DMS153 treated with DMSO at 0.1 percent for 48 hours (cell line): ENCODE measurements at regions not wholly inside any gene's neighbourhood (a gene's known extent, or its start where the extent isn't known, plus 50 kb on each side); places are given as distances from the start of the nearest gene placed in this dataset.
"Not testable (repeated sequence)": the region's sequence is repeated elsewhere in the genome, so short reads cannot be mapped to it uniquely, and the experiment has no call there.

Source experiments
- DNase-seq: peaks from one replicate; lab custom pipeline; 2025; ENCODE audit not compliant: unreplicated experiment; lab: John Stamatoyannopoulos, UW

GRCh38 chr12:127822809-127823411 lies 444.1 kb upstream of the TMEM132C start:
- no peak for DNase-seq

DNA sequence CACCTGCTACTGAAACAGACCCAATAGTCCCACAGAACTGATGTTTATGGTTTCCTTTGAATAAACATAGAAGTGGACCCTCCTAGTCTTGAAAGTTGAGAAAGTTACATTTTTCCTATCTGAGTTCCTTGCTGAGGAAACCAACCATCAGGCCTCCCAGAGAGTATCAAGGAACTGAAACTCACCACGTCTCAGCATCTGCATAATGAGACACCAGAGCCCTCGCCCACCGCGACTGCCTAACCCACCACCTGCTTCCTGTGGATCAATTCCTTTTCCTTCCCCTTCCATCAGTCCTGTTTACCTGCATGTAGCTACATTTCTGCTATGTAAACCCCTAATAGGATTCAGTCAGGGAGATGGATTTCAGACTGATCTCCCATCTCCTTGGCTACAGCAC lies 443.2 kb upstream of the TMEM132C start:
- DNase-seq, result no peak

DNA sequence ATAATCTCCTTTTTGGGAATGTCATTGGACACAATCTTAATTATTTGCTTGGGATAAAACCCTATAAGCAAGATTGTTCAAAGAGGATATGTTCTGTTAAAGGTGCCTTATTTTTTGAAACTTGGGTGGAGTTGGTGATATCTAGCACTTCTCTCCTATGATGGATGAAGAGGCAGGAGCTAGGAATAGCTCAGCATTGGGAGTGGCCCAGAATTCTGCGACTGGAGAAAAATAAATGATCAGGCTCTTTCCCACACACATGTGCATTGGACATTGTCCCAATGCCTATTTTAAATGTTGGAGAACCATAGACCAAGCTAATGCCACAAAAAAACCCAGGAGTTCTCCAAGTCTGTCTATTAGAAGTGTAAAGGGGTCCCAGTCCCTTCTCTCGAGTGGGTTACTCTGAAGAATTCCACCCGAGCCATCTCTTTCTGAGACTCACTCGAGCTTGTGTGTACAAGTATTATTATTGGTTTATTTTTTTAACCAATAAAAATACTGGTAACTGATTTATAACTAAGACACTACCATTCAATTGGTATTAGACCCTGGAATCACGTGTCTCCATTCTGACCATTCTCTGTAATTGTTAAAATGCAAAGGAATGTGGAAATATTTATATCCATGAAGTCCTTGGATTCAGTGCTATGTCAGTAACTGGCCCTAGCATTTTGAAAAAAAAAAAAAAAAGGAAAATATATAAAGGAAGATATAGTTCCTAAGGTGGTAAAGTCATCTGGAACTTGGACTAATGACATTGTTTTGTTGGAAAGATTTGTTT lies 437.5 kb upstream of the TMEM132C start:
- no peak for DNase-seq

DNA sequence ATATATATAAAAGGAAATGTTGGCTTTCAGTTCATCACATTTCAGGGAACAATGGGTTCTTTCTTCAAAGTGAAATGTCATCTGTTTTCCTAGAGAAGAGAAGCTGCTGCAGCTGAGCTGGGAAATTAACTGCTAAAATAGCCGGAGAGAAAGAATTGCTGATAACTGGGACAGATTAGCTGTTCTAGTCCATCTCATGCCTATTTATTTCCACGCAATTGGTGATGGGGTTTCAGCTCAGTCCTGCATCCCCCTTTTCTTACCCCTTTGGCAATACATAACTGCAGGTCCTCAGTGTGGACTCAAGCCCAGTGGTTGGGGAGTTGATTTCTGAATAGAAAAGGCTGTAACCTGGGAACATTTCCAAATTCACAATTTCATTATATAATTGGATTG lies 436.9 kb upstream of the TMEM132C start:
- no peak for DNase-seq

DNA sequence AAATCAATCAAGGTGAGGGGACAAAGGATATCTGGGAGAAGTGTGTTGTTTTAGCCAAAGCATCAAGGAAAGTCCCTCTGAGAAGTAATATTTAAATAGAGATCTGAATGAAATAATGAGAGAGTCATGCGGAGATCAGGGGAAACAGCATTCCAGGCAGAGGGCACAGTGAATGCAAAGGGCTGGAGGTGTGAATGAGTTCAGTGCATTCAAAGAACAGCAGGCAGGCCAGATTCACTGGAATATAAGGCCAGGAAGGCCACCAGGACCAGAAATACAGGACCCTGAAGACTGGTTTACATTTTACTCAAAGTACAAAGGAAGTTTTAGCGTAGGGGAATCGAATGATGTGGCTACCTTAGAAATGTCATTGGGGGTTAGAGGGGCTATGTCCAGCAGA lies 436.2 kb upstream of the TMEM132C start:
- no peak for DNase-seq

DNA sequence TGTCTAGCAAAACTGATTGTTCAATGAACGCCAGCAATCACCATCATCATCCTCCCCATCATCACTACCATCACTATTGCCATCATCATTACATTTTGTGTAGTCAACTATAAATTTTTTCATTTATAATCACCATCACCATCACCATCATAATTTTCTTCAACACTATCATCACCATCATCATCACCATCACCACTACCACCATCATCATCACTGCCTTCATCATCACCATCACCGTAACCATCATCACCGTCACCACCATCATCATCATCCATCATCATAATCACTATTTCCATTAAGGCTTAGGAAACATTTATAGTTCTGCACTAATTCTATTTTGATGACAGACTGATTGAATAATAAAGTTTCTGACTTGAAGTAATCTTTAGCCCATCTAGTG lies 434.8 kb upstream of the TMEM132C start:
- DNase-seq, result no peak

DNA sequence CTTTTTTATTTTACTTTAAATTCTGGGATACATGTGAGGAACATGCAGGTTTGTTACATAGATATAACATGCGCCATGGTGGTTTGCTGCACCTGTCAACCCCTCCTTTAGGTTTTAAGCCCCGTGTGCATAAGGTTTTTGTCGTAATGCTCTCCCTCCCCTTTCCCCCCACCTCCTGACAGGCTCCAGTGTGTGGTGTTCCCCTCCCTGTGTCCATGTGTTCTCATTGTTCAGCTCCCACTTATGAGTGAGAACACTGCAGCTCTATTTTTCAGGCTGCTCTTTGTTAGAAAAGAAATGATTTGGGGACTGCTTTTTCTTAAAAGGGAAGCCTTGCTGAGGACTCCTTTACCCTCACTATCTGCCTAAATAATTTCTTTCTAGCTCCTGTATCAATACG lies 430.2 kb upstream of the TMEM132C start:
- not testable (repeated sequence) for DNase-seq

DNA sequence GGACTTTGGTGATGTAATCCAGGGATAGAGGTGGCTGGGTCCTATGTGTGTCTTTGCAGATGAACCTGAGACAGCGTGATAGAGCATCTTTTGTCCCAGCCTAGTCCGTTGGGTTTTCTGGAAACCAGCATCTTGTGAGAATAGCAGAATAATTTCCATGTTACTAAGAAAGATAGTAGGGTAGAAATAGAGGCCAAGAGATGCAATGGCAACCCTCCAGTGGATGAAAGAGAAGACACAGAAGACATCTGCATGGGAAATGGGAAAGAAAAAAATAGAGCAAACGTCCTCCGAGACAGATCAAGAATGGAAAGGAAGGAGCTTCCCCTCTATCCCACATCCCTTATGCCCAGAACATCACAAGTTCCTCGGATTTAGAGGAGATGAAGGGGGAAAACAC lies 409.3 kb upstream of the TMEM132C start:
- no peak for DNase-seq

DNA sequence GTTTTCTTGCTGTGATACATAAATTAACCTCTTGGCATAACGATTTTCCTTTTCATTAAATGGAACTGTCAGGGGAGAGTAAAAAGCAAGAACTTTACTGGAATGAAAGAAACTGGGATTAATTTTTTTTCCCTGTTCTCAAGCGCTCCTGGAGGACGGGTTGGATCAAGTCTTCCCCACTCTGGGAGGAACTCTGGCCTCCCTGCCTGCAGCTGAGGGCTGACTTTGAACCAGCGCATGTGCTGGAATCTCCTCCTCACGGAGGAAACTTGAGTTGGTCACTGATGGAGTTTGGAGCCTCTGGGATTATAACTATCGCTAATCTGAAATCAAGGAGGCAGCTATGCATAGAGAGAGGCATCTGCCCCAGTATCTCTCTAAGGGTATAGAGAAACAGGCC lies 406.4 kb upstream of the TMEM132C start:
- DNase-seq, result no peak

- DNase-seq, result no peak
Measured at GRCh38 chr12:127861406-127861805, 405.6 kb upstream of the TMEM132C start.

DNA sequence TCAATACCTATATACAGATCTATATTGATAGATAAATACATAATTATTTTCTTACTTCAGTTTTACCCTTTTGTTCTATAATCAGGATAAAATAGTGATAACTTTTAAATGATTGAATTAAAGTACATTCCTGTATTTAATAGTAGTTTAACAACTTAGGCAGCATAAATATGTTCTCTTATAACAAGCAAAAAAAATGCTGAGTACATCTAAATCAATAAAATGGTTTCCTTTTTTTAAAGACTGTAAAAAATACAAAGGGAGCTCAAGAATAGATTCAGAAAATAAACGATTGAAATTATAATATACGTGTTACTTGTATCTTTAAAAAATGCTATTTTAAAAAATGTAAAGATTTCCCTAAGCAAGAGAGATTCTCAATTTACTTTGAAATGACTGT lies 393.7 kb upstream of the TMEM132C start:
- DNase-seq, result no peak

- no peak for DNase-seq
Measured at GRCh38 chr12:127881371-127882140, 385.4 kb upstream of the TMEM132C start.

- DNase-seq, result no peak
Measured at GRCh38 chr12:127883013-127883412, 384.0 kb upstream of the TMEM132C start.

DNA sequence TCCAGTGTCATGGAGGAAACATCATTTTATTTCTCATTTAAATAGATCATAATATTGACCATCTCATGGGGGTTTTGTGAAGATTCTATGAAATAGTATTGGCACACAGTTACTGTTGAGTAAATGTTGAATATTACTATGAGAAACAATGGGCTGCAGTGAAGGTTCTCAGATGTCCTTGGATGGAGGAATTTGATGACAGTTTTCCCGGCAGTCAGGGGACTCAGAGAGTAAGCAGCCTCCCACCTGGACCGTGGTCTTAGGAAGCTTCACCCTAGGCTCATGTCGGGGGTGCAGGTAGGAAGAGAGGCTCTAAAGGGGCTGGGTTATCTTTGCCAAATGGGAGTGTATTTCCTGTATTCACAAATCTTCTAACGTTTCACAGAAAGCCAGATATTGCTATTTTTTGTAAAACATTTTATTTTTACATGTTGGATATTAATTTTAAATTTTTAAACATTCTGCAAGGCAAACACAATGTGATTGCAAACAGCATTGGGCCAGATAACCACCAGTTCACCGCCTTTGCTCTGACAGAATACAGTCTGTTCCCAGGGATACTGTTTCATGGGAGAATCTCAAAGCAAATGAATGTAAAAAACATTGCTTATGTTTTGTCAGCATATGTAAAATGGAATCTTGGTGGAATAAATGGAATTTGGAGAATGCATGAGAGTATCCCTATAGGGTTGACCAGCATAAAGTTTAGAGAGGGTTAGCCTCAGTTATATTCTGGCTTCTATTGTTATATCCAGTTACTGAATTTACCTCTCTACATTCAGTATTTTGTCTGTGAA lies 380.8 kb upstream of the TMEM132C start:
- DNase-seq, result no peak

GRCh38 chr12:127886827-127887226 lies 380.1 kb upstream of the TMEM132C start:
- no peak for DNase-seq

- DNase-seq, result no peak
Measured at GRCh38 chr12:127888943-127889719, 377.8 kb upstream of the TMEM132C start.

DNA sequence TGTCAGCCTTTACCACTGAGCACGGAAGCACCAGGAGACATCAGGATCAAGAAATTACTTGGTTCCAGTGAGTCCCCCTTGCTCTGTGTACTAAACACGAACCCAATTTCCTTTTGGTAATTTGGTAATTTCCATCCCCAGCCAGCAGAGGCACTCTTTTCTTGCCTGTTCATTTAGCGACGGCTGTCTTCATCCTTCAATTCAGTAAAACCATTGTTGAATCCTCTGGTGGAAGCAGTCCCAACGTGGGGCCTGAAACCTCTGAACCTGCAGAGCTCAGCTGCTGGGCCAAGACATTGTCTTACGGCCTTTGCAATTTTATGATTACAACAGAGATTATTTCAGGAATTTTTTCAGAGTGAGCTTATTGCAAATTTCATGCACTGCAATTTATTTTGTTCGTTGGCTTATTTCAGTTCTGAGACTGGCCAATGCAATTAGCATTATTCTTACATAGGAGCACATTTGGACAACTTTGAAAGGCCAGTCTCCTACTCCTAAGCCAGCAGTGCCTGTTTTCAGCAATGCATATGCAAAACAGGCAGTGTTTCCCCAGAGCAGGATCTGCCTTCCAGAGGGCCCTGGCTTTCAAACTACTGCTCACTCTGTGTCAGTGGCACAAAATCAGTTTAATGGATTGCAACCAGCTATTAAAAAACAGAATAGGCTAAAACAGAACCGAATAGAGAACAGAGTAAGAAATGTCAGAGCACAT lies 372.9 kb upstream of the TMEM132C start:
- no peak for DNase-seq

GRCh38 chr12:127896661-127897060 lies 370.3 kb upstream of the TMEM132C start:
- no peak for DNase-seq

DNA sequence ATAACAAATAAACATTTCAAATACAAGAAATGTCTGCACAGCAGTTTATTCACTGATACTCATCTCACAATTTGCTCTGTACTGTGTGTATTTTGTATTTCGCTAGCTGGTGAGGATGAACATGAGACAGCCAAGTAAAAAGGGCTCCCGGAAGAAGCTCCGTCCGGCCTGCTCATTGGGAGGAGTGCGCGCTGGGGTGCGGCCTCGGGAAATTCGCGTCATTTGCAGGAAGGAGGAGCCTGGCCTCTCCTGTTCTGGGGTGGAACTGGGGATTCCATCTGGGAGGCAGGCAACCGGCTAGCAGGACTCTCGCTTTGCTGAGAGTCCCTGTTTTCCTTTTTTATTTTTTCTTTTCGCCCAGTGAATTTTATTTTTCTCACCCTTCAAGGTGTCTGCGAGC lies 368.4 kb upstream of the TMEM132C start:
- no peak for DNase-seq

- DNase-seq, result no peak
Measured at GRCh38 chr12:127899971-127900370, 367.0 kb upstream of the TMEM132C start.
